Right atrium auricular region (tissue), 2 donors: ENCODE measurements at regions not wholly inside any gene's neighbourhood (a gene's known extent, or its start where the extent isn't known, plus 50 kb on each side); places are given as distances from the start of the nearest gene placed in this dataset.

Experiments used
- DNase-seq: peaks from one replicate; pipeline ENCODE4 v3.0.0-alpha.2; 2019; ENCODE audit warnings: low spot score
- H3K27ac ChIP-seq, 2 donors: fragments of 200-600 bp; sonication (generic); 1 replicate in 1 of 2; 2 replicates in 1 of 2; pipeline ENCODE4 v1.5.1; 2016 to 2019
- H3K27me3 ChIP-seq, 2 donors: fragments of 200-600 bp; sonication (generic); one replicate each; pipeline versions ENCODE4 v1.5.1 to v1.6.0; 2017 to 2019
- H3K36me3 ChIP-seq: fragments of 200-600 bp; sonication (generic); one replicate; pipeline ENCODE4 v1.5.1; 2016
- H3K4me1 ChIP-seq, 2 donors: fragments of 200-600 bp; sonication (generic); one replicate each; pipeline versions ENCODE4 v1.5.1 to v1.6.0; 2017 to 2019
- H3K4me3 ChIP-seq, 2 donors: fragments of 200-600 bp; sonication (generic); 1 replicate in 1 of 2; 2 replicates in 1 of 2; pipeline ENCODE4 v1.5.1; 2017 to 2019; ENCODE audit warnings: mild to moderate bottlenecking in 1 of 2, moderate library complexity in 1 of 2
- H3K9me3 ChIP-seq, 2 donors: fragments of 200-600 bp; sonication (generic); one replicate each; pipeline ENCODE4 v1.5.1; 2019
- CTCF ChIP-seq, 2 donors: fragments of 200-600 bp; sonication (generic); IDR thresholded peaks; one replicate each; pipeline ENCODE4 v1.5.1; 2019; ENCODE audit warnings: antibody characterized with exemption in 2 of 2

- Histone ChIP-seq H3K27ac (no peak overlapping the region), H3K36me3 (no peaks in the 10 kb centered on the region), H3K27me3 (no peaks in the 10 kb centered on the region), H3K4me3 (no peak overlapping the region), H3K4me1 (no peaks in the 10 kb centered on the region), H3K9me3 (no peaks in the 10 kb centered on the region)
- no peak for DNase-seq
- no peak for TF ChIP-seq CTCF (IDR thresholded peaks at IDR 0.05)
Observed at GRCh38 chr2:145431181-145431951, 911.4 kb upstream of the ZEB2 start.

- Histone ChIP-seq H3K9me3 (peaks cover 0 to 21% of the 10 kb centered on the region in 2 donors), H3K4me3 (no peak overlapping the region), H3K27me3 (no peaks in the 10 kb centered on the region), H3K36me3 (no peaks in the 10 kb centered on the region), H3K4me1 (no peaks in the 10 kb centered on the region), H3K27ac (no peak overlapping the region)
- no peak for TF ChIP-seq CTCF (IDR thresholded peaks at IDR 0.05)
- no peak for DNase-seq
Observed at GRCh38 chr2:145423809-145424208, 903.9 kb upstream of the ZEB2 start.

GRCh38 chr2:145422576-145422975 is 902.7 kb upstream of the ZEB2 start:
- Histone ChIP-seq H3K27me3 (no peaks in the 10 kb centered on the region), H3K9me3 (peaks cover 0 to 21% of the 10 kb centered on the region in 2 donors), H3K4me1 (no peaks in the 10 kb centered on the region), H3K4me3 (no peak overlapping the region), H3K27ac (no peak overlapping the region), H3K36me3 (no peaks in the 10 kb centered on the region)
- DNase-seq = no peak
- TF ChIP-seq CTCF (IDR thresholded peaks at IDR 0.05) = no peak

- DNase-seq = no peak
- no peaks in the 10 kb centered on the region for H3K4me1 ChIP-seq
- no peak for TF ChIP-seq CTCF (IDR thresholded peaks at IDR 0.05)
- H3K27me3 ChIP-seq = no peaks in the 10 kb centered on the region
- H3K9me3 ChIP-seq = peaks cover 0 to 21% of the 10 kb centered on the region in 2 donors
- H3K27ac ChIP-seq = no peak overlapping the region
- H3K4me3 ChIP-seq = no peak overlapping the region
- no peaks in the 10 kb centered on the region for H3K36me3 ChIP-seq
Observed at GRCh38 chr2:145421841-145422240, 901.9 kb upstream of the ZEB2 start.

GRCh38 chr2:145416640-145417039 is 896.7 kb upstream of the ZEB2 start:
- Histone ChIP-seq H3K4me3 (no peak overlapping the region), H3K27ac (no peak overlapping the region), H3K4me1 (no peaks in the 10 kb centered on the region), H3K27me3 (no peaks in the 10 kb centered on the region), H3K9me3 (peaks cover 0 to 3% of the 10 kb centered on the region in 2 donors), H3K36me3 (no peaks in the 10 kb centered on the region)
- no peak for TF ChIP-seq CTCF (IDR thresholded peaks at IDR 0.05)
- DNase-seq = no peak

GRCh38 chr2:145415151-145415550 is 895.2 kb upstream of the ZEB2 start:
- no peaks in the 10 kb centered on the region for H3K36me3 ChIP-seq

More at GRCh38 chr2:145415151-145415550, 895.2 kb upstream of the ZEB2 start:
- Histone ChIP-seq H3K4me1 (no peaks in the 10 kb centered on the region), H3K27ac (no peak overlapping the region), H3K27me3 (no peaks in the 10 kb centered on the region), H3K9me3 (no peaks in the 10 kb centered on the region), H3K4me3 (no peak overlapping the region)
- DNase-seq = no peak
- TF ChIP-seq CTCF (IDR thresholded peaks at IDR 0.05) = no peak
